Endothelial cell of umbilical vein (primary cell): ENCODE measurements at regions not wholly inside any gene's neighbourhood (a gene's known extent, or its start where the extent isn't known, plus 50 kb on each side); places are given as distances from the start of the nearest gene placed in this dataset.

Source experiments
- BruUV-seq: library from RNA; stranded (reverse); fragments of 400-500 nt; replicated peaks from 2 replicates; lab custom pipeline; 2021; lab: Mats Ljungman, UMichigan
- CTCF ChIA-PET: fragments of 300-600, 350-600 bp; sonication (Branson Sonifier 250); formaldehyde crosslinking; loops from one replicate; lab custom pipeline; 2021; ENCODE audit warnings: antibody characterized with exemption, inconsistent platforms; lab: Charles Lee
- POLR2A ChIA-PET: fragments of 300-600, 350-600 bp; sonication (Branson Sonifier 250); formaldehyde crosslinking; loops from one replicate; lab custom pipeline; 2021; ENCODE audit warnings: antibody characterized with exemption, inconsistent platforms; lab: Charles Lee
- DNase-seq: peaks from one replicate; pipeline ENCODE4 v3.0.0-alpha.2; 2011; ENCODE audit warnings: low read depth, low spot score
- FAIRE-seq: peaks from 2 replicates; lab custom pipeline; 2011; peaks lifted over from hg19 to GRCh38; lab: Jason Lieb, UNC
- H2AFZ ChIP-seq: 2 replicates; pipeline ENCODE4 v1.6.0; 2012; ENCODE audit warnings: low read depth, low read length, control low read depth, inconsistent platforms
- H3K27ac ChIP-seq: 2 replicates; pipeline ENCODE4 v1.5.1; 2011; ENCODE audit warnings: low read depth, mild to moderate bottlenecking, control low read depth, low read length, moderate library complexity; ENCODE audit not compliant: insufficient read depth
- H3K27me3 ChIP-seq, 2 experiments: 2 replicates each; pipeline versions ENCODE4 v1.6.0 to v1.6.1; 2011; ENCODE audit warnings: low read length in 2 of 2, mixed read lengths in 1 of 2; ENCODE audit not compliant: control insufficient read depth in 2 of 2, insufficient read depth in 2 of 2
- H3K36me3 ChIP-seq, 2 experiments: 2 replicates in 1 of 2; 3 replicates in 1 of 2; pipeline ENCODE4 v1.5.1; 2011; ENCODE audit warnings: low read length in 2 of 2, mild to moderate bottlenecking in 1 of 2, moderate library complexity in 1 of 2; ENCODE audit not compliant: control insufficient read depth in 2 of 2, insufficient read depth in 2 of 2; ENCODE audit errors: extremely low read depth in 1 of 2
- H3K4me1 ChIP-seq: 3 replicates; pipeline ENCODE4 v1.5.1; 2011; ENCODE audit warnings: mild to moderate bottlenecking, low read length; ENCODE audit not compliant: control insufficient read depth, insufficient read depth; ENCODE audit errors: extremely low read depth
- H3K4me2 ChIP-seq: 2 replicates; pipeline ENCODE4 v1.6.1; 2011; ENCODE audit warnings: low read length, control low read depth, mixed read lengths; ENCODE audit not compliant: insufficient read depth
- H3K4me3 ChIP-seq, 3 experiments: fragments of 200-600 bp in 1 of 3; sonication (generic), shearing (Covaris generic) in 1 of 3; replicated peaks in 1 of 3; 2 replicates each; pipeline ENCODE4 v1.5.1; 2011 to 2016; ENCODE audit warnings: control low read depth in 3 of 3, low read length in 3 of 3, mild to moderate bottlenecking in 2 of 3, inconsistent platforms in 1 of 3, low read depth in 1 of 3, moderate library complexity in 1 of 3; ENCODE audit not compliant: insufficient read depth in 1 of 3
- H3K79me2 ChIP-seq: 2 replicates; pipeline ENCODE4 v1.6.0; 2012; ENCODE audit warnings: low read length, inconsistent platforms; ENCODE audit not compliant: control insufficient read depth, insufficient read depth
- H3K9ac ChIP-seq: replicated peaks from 2 replicates; pipeline ENCODE3; 2011; ENCODE audit warnings: low read length, control low read depth; ENCODE audit not compliant: insufficient read depth; ENCODE audit errors: extremely low read depth
- H3K9me1 ChIP-seq: replicated peaks from 3 replicates; pipeline ENCODE4 v1.6.0; 2011; ENCODE audit warnings: mild to moderate bottlenecking, low read length; ENCODE audit not compliant: control insufficient read depth, insufficient read depth; ENCODE audit errors: extremely low read depth
- H3K9me3 ChIP-seq: replicated peaks from 2 replicates; pipeline ENCODE4 v1.5.1; 2012; ENCODE audit warnings: low read length, inconsistent platforms; ENCODE audit not compliant: control insufficient read depth, insufficient read depth
- H4K20me1 ChIP-seq: replicated peaks from 2 replicates; pipeline ENCODE3; 2011; ENCODE audit warnings: mild to moderate bottlenecking, low read length; ENCODE audit not compliant: control insufficient read depth, insufficient read depth; ENCODE audit errors: extremely low read depth
- CTCF ChIP-seq, 2 donors: IDR thresholded peaks; 1 replicate in 1 of 2; 2 replicates in 1 of 2; pipeline ENCODE4 v1.5.1; 2011; ENCODE audit warnings: low read length in 2 of 2, mild to moderate bottlenecking in 2 of 2, moderate library complexity in 2 of 2, control low read depth in 1 of 2, inconsistent platforms in 1 of 2, low read depth in 1 of 2; ENCODE audit not compliant: insufficient read depth in 1 of 2; ENCODE audit errors: extremely low read depth in 1 of 2
- EZH2 ChIP-seq: IDR thresholded peaks from 2 replicates; pipeline ENCODE4 v1.6.1; 2012; ENCODE audit warnings: borderline replicate concordance, low read depth, mild to moderate bottlenecking, moderate library complexity, low read length, inconsistent platforms; ENCODE audit not compliant: severe bottlenecking
- FOS ChIP-seq: IDR thresholded peaks from 2 replicates; pipeline ENCODE4 v1.6.1; 2011; ENCODE audit warnings: mild to moderate bottlenecking, low read length, moderate library complexity, borderline replicate concordance; ENCODE audit not compliant: insufficient read depth
- GATA2 ChIP-seq: IDR thresholded peaks from 2 replicates; pipeline ENCODE4 v1.7.0; 2011; ENCODE audit warnings: low read depth, mild to moderate bottlenecking, moderate library complexity, mixed read lengths, low read length; ENCODE audit not compliant: insufficient read length, insufficient read depth
- JUN ChIP-seq: IDR thresholded peaks from 2 replicates; pipeline ENCODE4 v1.6.1; 2011; ENCODE audit warnings: borderline replicate concordance, low read depth; ENCODE audit not compliant: insufficient read length, insufficient read depth
- MAX ChIP-seq: IDR thresholded peaks from 2 replicates; pipeline ENCODE4 v1.6.1; 2011; ENCODE audit not compliant: insufficient read depth, insufficient read length
- MYC ChIP-seq: IDR thresholded peaks from one replicate; pipeline ENCODE4 v1.6.1; 2011; ENCODE audit warnings: mild to moderate bottlenecking, low read depth, low read length
- POLR2A ChIP-seq: IDR thresholded peaks from 2 replicates; pipeline ENCODE4 v1.6.1; 2012; ENCODE audit warnings: low read depth, mild to moderate bottlenecking, control low read depth, low read length
- POLR2AphosphoS5 ChIP-seq: IDR thresholded peaks from 2 replicates; pipeline ENCODE4 v1.6.1; 2012; ENCODE audit warnings: low read depth, mild to moderate bottlenecking, control low read depth, low read length, moderate library complexity; ENCODE audit not compliant: insufficient read depth
- dilution Hi-C: fragments of 300-500 bp; cut with MboI; formaldehyde crosslinking; loops from one replicate; pipeline ENCODE4 v1.15.0; 2019; ENCODE audit warnings: low sequenced_read_pairs; ENCODE audit not compliant: extremely low pct_ligation_motif_present
- intact Hi-C: fragments of 100-400 bp; cut with micrococcal nuclease; formaldehyde crosslinking; loops from one replicate; pipeline ENCODE4 v1.10.0; 2022

- peaks cover 2% of the 10 kb centered on the region for H3K9me3 ChIP-seq
- dilution Hi-C loops = no loop called here
Observed at GRCh38 chr18:78622251-78622906, 357.2 kb upstream of the SALL3 start.

More at GRCh38 chr18:78622251-78622906, 357.2 kb upstream of the SALL3 start:
- Histone ChIP-seq H3K4me1 (no peaks in the 10 kb centered on the region), H3K9me1 (no peaks in the 10 kb centered on the region), H3K4me2 (no peak overlapping the region), H3K4me3 (no peak overlapping the region), H3K27me3 (no peaks in the 10 kb centered on the region), H3K27ac (no peak overlapping the region), H3K9ac (no peak overlapping the region), H4K20me1 (no peaks in the 10 kb centered on the region), H3K79me2 (no peaks in the 10 kb centered on the region), H3K36me3 (no peaks in the 10 kb centered on the region), H2AFZ (no peak overlapping the region)
- no peak for FAIRE-seq
- CTCF ChIA-PET = no interaction called here
- intact Hi-C loops = no loop called here
- TF ChIP-seq MAX (no peak), FOS (no peak), EZH2 (no peak), POLR2A (no peak), MYC (no peak), JUN (no peak), GATA2 (no peak), CTCF (IDR thresholded peaks at IDR 0.05; ENCODE audit: extremely low read depth in 1 of 2, insufficient read depth in 1 of 2, low read depth in 1 of 2, low read length in 2 of 2) (no peak), POLR2AphosphoS5 (no peak)
- no TSS peak for BruUV-seq
- DNase-seq = no peak
- POLR2A ChIA-PET = no interaction called here
